Astrocyte (in vitro differentiated cells and primary cell): ENCODE measurements at regions not wholly inside any gene's neighbourhood (a gene's known extent, or its start where the extent isn't known, plus 50 kb on each side); places are given as distances from the start of the nearest gene placed in this dataset.

Experiments
- DNase-seq: peaks from one replicate; pipeline ENCODE4 v3.0.0-alpha.2; 2010; ENCODE audit warnings: low read depth
- FAIRE-seq: peaks from 2 replicates; lab custom pipeline; 2011; peaks lifted over from hg19 to GRCh38; lab: Jason Lieb, UNC
- H2AFZ ChIP-seq: 2 replicates; pipeline ENCODE4 v1.6.0; 2012; ENCODE audit warnings: low read depth, low read length, inconsistent platforms
- H3K27ac ChIP-seq: 2 replicates; pipeline ENCODE4 v1.5.1; 2011; ENCODE audit warnings: low read depth, low read length, inconsistent platforms
- H3K27me3 ChIP-seq: 2 replicates; pipeline ENCODE4 v1.6.0; 2011; ENCODE audit warnings: low read length, inconsistent platforms; ENCODE audit not compliant: insufficient read depth
- H3K36me3 ChIP-seq: 2 replicates; pipeline ENCODE4 v1.5.1; 2011; ENCODE audit warnings: low read length, inconsistent platforms; ENCODE audit not compliant: insufficient read depth
- H3K4me1 ChIP-seq: 2 replicates; pipeline ENCODE4 v1.5.1; 2011; ENCODE audit warnings: low read length, inconsistent platforms; ENCODE audit not compliant: insufficient read depth
- H3K4me2 ChIP-seq: 2 replicates; pipeline ENCODE4 v1.6.0; 2012; ENCODE audit warnings: low read length, inconsistent platforms
- H3K4me3 ChIP-seq: 2 replicates; pipeline ENCODE4 v1.5.1; 2011; ENCODE audit warnings: low read depth, mild to moderate bottlenecking, low read length, inconsistent platforms; ENCODE audit not compliant: insufficient read depth
- H3K79me2 ChIP-seq: 2 replicates; pipeline ENCODE4 v1.6.0; 2012; ENCODE audit warnings: mild to moderate bottlenecking, low read length, inconsistent platforms; ENCODE audit not compliant: insufficient read depth
- H3K9ac ChIP-seq: 2 replicates; pipeline ENCODE4 v1.6.0; 2012; ENCODE audit warnings: mild to moderate bottlenecking, low read length, inconsistent platforms
- H3K9me3 ChIP-seq: 2 replicates; pipeline ENCODE4 v1.5.1; 2012; ENCODE audit warnings: low read depth, mild to moderate bottlenecking, low read length, inconsistent platforms; ENCODE audit not compliant: insufficient read depth
- H4K20me1 ChIP-seq: 2 replicates; pipeline ENCODE4 v1.6.0; 2012; ENCODE audit warnings: low read length, inconsistent platforms; ENCODE audit not compliant: insufficient read depth
- H3K27ac Mint-ChIP-seq: one replicate; pipeline ENCODE4 v1.8.0; 2021; ENCODE audit warnings: mild to moderate bottlenecking, mixed read lengths; ENCODE audit not compliant: unreplicated experiment
- H3K27me3 Mint-ChIP-seq: one replicate; pipeline ENCODE4 v1.8.0; 2021; ENCODE audit warnings: low read depth, mixed read lengths; ENCODE audit not compliant: unreplicated experiment
- H3K36me3 Mint-ChIP-seq: one replicate; pipeline ENCODE4 v1.8.0; 2021; ENCODE audit warnings: low read depth, mixed read lengths; ENCODE audit not compliant: unreplicated experiment
- H3K4me1 Mint-ChIP-seq: one replicate; pipeline ENCODE4 v1.8.0; 2021; ENCODE audit warnings: low read depth, mixed read lengths; ENCODE audit not compliant: unreplicated experiment
- H3K4me3 Mint-ChIP-seq: one replicate; pipeline ENCODE4 v1.8.0; 2021; ENCODE audit warnings: mild to moderate bottlenecking, moderate library complexity, mixed read lengths; ENCODE audit not compliant: unreplicated experiment
- H3K9me3 Mint-ChIP-seq: one replicate; pipeline ENCODE4 v1.8.0; 2021; ENCODE audit warnings: mild to moderate bottlenecking, mixed read lengths; ENCODE audit not compliant: unreplicated experiment
- CTCF ChIP-seq: IDR thresholded peaks from 2 replicates; pipeline ENCODE4 v1.5.1; 2011; ENCODE audit warnings: low read depth, mild to moderate bottlenecking, inconsistent platforms, low read length, moderate library complexity; ENCODE audit not compliant: insufficient read depth
- EZH2 ChIP-seq: IDR thresholded peaks from 2 replicates; pipeline ENCODE4 v1.6.1; 2012; ENCODE audit warnings: mild to moderate bottlenecking, low read length, inconsistent platforms; ENCODE audit not compliant: insufficient read depth

- Histone ChIP-seq H3K4me3 (no peak overlapping the region), H3K9ac (no peak overlapping the region), H3K27ac (no peak overlapping the region), H3K27me3 (no peaks in the 10 kb centered on the region), H3K79me2 (no peaks in the 10 kb centered on the region), H3K4me2 (no peak overlapping the region), H3K36me3 (no peaks in the 10 kb centered on the region), H3K9me3 (peaks cover 6% of the 10 kb centered on the region), H4K20me1 (no peaks in the 10 kb centered on the region), H2AFZ (no peak overlapping the region), H3K4me1 (no peaks in the 10 kb centered on the region)
- Mint-ChIP-seq H3K9me3 (peaks cover 6% of the 10 kb centered on the region), H3K4me1 (peaks cover 1% of the 10 kb centered on the region), H3K27me3 (no peaks in the 10 kb centered on the region), H3K4me3 (no peak overlapping the region), H3K27ac (no peak overlapping the region), H3K36me3 (no peaks in the 10 kb centered on the region)
- DNase-seq (no peak), FAIRE-seq (no peak)
- TF ChIP-seq CTCF = no peak
- TF ChIP-seq EZH2 = no peak
Observed at GRCh38 chr5:39491210-39491609, 66.4 kb upstream of the DAB2 start.

- no peaks in the 10 kb centered on the region for H3K27me3 Mint-ChIP-seq
- DNase-seq (no peak), FAIRE-seq (no peak)
- H3K4me1 ChIP-seq = no peaks in the 10 kb centered on the region
- H3K27ac Mint-ChIP-seq = no peak overlapping the region
- H3K4me2 ChIP-seq = no peak overlapping the region
- H3K4me3 ChIP-seq = no peak overlapping the region
- peaks cover 6% of the 10 kb centered on the region for H3K9me3 ChIP-seq
- H3K27ac ChIP-seq = no peak overlapping the region
- H3K9ac ChIP-seq = no peak overlapping the region
- no peaks in the 10 kb centered on the region for H4K20me1 ChIP-seq
- no peak overlapping the region for H3K4me3 Mint-ChIP-seq
- H3K36me3 Mint-ChIP-seq = no peaks in the 10 kb centered on the region
- TF ChIP-seq CTCF = no peak
- TF ChIP-seq EZH2 = no peak
- H3K36me3 ChIP-seq = no peaks in the 10 kb centered on the region
- peaks cover 1% of the 10 kb centered on the region for H3K4me1 Mint-ChIP-seq
- no peaks in the 10 kb centered on the region for H3K79me2 ChIP-seq
- no peak overlapping the region for H2AFZ ChIP-seq
- no peaks in the 10 kb centered on the region for H3K27me3 ChIP-seq
- H3K9me3 Mint-ChIP-seq = peaks cover 6% of the 10 kb centered on the region
Observed at GRCh38 chr5:39489263-39489662, 64.5 kb upstream of the DAB2 start.

DNA sequence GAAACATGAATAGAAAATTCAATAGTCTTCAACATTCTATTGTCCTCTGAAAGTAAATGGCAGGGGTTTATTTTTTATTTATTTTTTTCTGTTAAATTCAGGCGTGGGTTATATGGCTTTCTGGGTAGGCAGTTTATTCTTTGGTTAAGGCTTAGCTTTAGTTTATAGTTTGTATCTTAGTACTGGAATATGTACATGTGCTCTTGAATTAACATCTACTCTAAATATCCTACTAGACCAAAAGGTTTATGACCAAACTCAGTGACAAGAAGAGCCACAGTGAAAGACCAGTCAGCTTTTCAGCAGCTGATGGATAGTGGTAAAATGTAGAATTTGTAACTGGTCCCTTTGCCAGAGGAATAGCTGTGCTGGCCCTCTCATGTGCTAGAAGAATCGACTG is 62.0 kb upstream of the DAB2 start:
- H3K4me2 ChIP-seq = no peak overlapping the region

More for the DNA sequence above, 62.0 kb upstream of the DAB2 start:
- DNase-seq = no peak
- no peak for TF ChIP-seq CTCF
- TF ChIP-seq EZH2 = no peak
- Mint-ChIP-seq H3K9me3 (peaks cover 6% of the 10 kb centered on the region), H3K4me3 (no peak overlapping the region), H3K36me3 (no peaks in the 10 kb centered on the region), H3K27ac (no peak overlapping the region), H3K4me1 (no peaks in the 10 kb centered on the region), H3K27me3 (no peaks in the 10 kb centered on the region)
- H3K4me1 ChIP-seq = no peaks in the 10 kb centered on the region
- no peak overlapping the region for H3K9ac ChIP-seq
- no peak for FAIRE-seq
- no peak overlapping the region for H2AFZ ChIP-seq
- H4K20me1 ChIP-seq = no peaks in the 10 kb centered on the region
- H3K9me3 ChIP-seq = peaks cover 6% of the 10 kb centered on the region
- H3K4me3 ChIP-seq = no peak overlapping the region
- no peak overlapping the region for H3K27ac ChIP-seq
- no peaks in the 10 kb centered on the region for H3K27me3 ChIP-seq
- H3K79me2 ChIP-seq = no peaks in the 10 kb centered on the region
- H3K36me3 ChIP-seq = no peaks in the 10 kb centered on the region
